ENCODE measurements at regions not wholly inside any gene's neighbourhood (a gene's known extent, or its start where the extent isn't known, plus 50 kb on each side); places are given as distances from the start of the nearest gene placed in this dataset.

GRCh38 chr13:58597552-58597951 lies 966.0 kb downstream of the PCDH17 start:
- H3K27me3 Mint-ChIP-seq (ENCODE audit: low read depth) = no peaks in the 10 kb centered on the region
- peaks cover 8 to 11% of the 10 kb centered on the region in 2 donors for H3K9me3 Mint-ChIP-seq
- DNase-seq (no peak), ATAC-seq (replicated peaks in 1 of 2) (no peak)
- no peak overlapping the region for H3K27ac Mint-ChIP-seq
- no peaks in the 10 kb centered on the region for H3K4me1 Mint-ChIP-seq (ENCODE audit: low read depth)
- H3K36me3 Mint-ChIP-seq (ENCODE audit: insufficient read depth in 2 of 2) = no peaks in the 10 kb centered on the region
- no peak overlapping the region for H3K4me3 Mint-ChIP-seq

GRCh38 chr13:58598241-58598640 lies 966.7 kb downstream of the PCDH17 start:
- Mint-ChIP-seq H3K36me3 (ENCODE audit: insufficient read depth in 2 of 2) (no peaks in the 10 kb centered on the region), H3K4me3 (no peak overlapping the region), H3K27ac (no peak overlapping the region), H3K9me3 (peaks cover 6 to 11% of the 10 kb centered on the region in 2 donors), H3K27me3 (ENCODE audit: low read depth) (no peaks in the 10 kb centered on the region), H3K4me1 (ENCODE audit: low read depth) (no peaks in the 10 kb centered on the region)
- no peak for ATAC-seq (replicated peaks in 1 of 2)
- no peak for DNase-seq

- Mint-ChIP-seq H3K27ac (no peak overlapping the region), H3K27me3 (ENCODE audit: low read depth) (no peaks in the 10 kb centered on the region), H3K4me3 (no peak overlapping the region), H3K4me1 (ENCODE audit: low read depth) (no peaks in the 10 kb centered on the region), H3K36me3 (ENCODE audit: insufficient read depth in 2 of 2) (peaks cover 0 to 6% of the 10 kb centered on the region in 2 donors), H3K9me3 (peaks cover 20 to 24% of the 10 kb centered on the region in 2 donors)
- DNase-seq (no peak), ATAC-seq (replicated peaks in 1 of 2) (no peak)
Measured at GRCh38 chr13:58611117-58611516, 979.6 kb downstream of the PCDH17 start.

- Mint-ChIP-seq H3K27ac (no peak overlapping the region), H3K9me3 (peaks cover 9 to 10% of the 10 kb centered on the region in 2 donors), H3K27me3 (ENCODE audit: low read depth) (no peaks in the 10 kb centered on the region), H3K4me1 (ENCODE audit: low read depth) (no peaks in the 10 kb centered on the region), H3K36me3 (ENCODE audit: insufficient read depth in 2 of 2) (no peaks in the 10 kb centered on the region), H3K4me3 (no peak overlapping the region)
- DNase-seq = no peak
- no peak for ATAC-seq (replicated peaks in 1 of 2)
Measured at GRCh38 chr13:58617880-58618665, 986.5 kb downstream of the PCDH17 start.

GRCh38 chr13:58619396-58620113 lies 988.0 kb downstream of the PCDH17 start:
- no peak for DNase-seq
- Mint-ChIP-seq H3K36me3 (ENCODE audit: insufficient read depth in 2 of 2) (no peaks in the 10 kb centered on the region), H3K4me3 (no peak overlapping the region), H3K27me3 (ENCODE audit: low read depth) (no peaks in the 10 kb centered on the region), H3K9me3 (peaks cover 0 to 12% of the 10 kb centered on the region in 2 donors), H3K4me1 (ENCODE audit: low read depth) (no peaks in the 10 kb centered on the region), H3K27ac (no peak overlapping the region)
- no peak for ATAC-seq (replicated peaks in 1 of 2)

GRCh38 chr13:58620176-58620575 lies 988.6 kb downstream of the PCDH17 start:
- H3K4me3 Mint-ChIP-seq = no peak overlapping the region
- H3K36me3 Mint-ChIP-seq (ENCODE audit: insufficient read depth in 2 of 2) = no peaks in the 10 kb centered on the region
- no peak for DNase-seq
- no peak for ATAC-seq (replicated peaks in 1 of 2)
- no peak overlapping the region for H3K27ac Mint-ChIP-seq
- no peaks in the 10 kb centered on the region for H3K4me1 Mint-ChIP-seq (ENCODE audit: low read depth)
- peaks cover 2 to 10% of the 10 kb centered on the region in 2 donors for H3K9me3 Mint-ChIP-seq
- H3K27me3 Mint-ChIP-seq (ENCODE audit: low read depth) = no peaks in the 10 kb centered on the region

- no peak for ATAC-seq (replicated peaks in 1 of 2)
- Mint-ChIP-seq H3K9me3 (peaks cover 14 to 15% of the 10 kb centered on the region in 2 donors), H3K36me3 (ENCODE audit: insufficient read depth in 2 of 2) (peaks cover 0 to 2% of the 10 kb centered on the region in 2 donors), H3K4me3 (no peak overlapping the region), H3K27me3 (ENCODE audit: low read depth) (no peaks in the 10 kb centered on the region), H3K4me1 (ENCODE audit: low read depth) (no peaks in the 10 kb centered on the region), H3K27ac (no peak overlapping the region)
- DNase-seq = no peak
Measured at GRCh38 chr13:58625703-58626389, 994.3 kb downstream of the PCDH17 start.

- no peaks in the 10 kb centered on the region for H3K27me3 Mint-ChIP-seq (ENCODE audit: low read depth)
- H3K9me3 Mint-ChIP-seq = peaks cover 8 to 14% of the 10 kb centered on the region in 2 donors
- DNase-seq (no peak), ATAC-seq (replicated peaks in 1 of 2) (no peak)
- no peaks in the 10 kb centered on the region for H3K4me1 Mint-ChIP-seq (ENCODE audit: low read depth)
- peaks cover 0 to 2% of the 10 kb centered on the region in 2 donors for H3K36me3 Mint-ChIP-seq (ENCODE audit: insufficient read depth in 2 of 2)
- H3K27ac Mint-ChIP-seq = no peak overlapping the region
- H3K4me3 Mint-ChIP-seq = no peak overlapping the region
Measured at GRCh38 chr13:58630794-58631193, 999.2 kb downstream of the PCDH17 start.

GRCh38 chr13:58633226-58633625 lies 1001.7 kb downstream of the PCDH17 start:
- Mint-ChIP-seq H3K27ac (no peak overlapping the region), H3K4me3 (no peak overlapping the region), H3K4me1 (ENCODE audit: low read depth) (no peaks in the 10 kb centered on the region), H3K36me3 (ENCODE audit: insufficient read depth in 2 of 2) (no peaks in the 10 kb centered on the region), H3K27me3 (ENCODE audit: low read depth) (no peaks in the 10 kb centered on the region), H3K9me3 (peaks cover 3 to 4% of the 10 kb centered on the region in 2 donors)
- no peak for ATAC-seq (replicated peaks in 1 of 2)
- DNase-seq = no peak

- Mint-ChIP-seq H3K4me3 (no peak overlapping the region), H3K36me3 (ENCODE audit: insufficient read depth in 2 of 2) (no peaks in the 10 kb centered on the region), H3K27ac (no peak overlapping the region), H3K4me1 (ENCODE audit: low read depth) (no peaks in the 10 kb centered on the region), H3K9me3 (peaks cover 4 to 8% of the 10 kb centered on the region in 2 donors), H3K27me3 (ENCODE audit: low read depth) (no peaks in the 10 kb centered on the region)
- ATAC-seq (replicated peaks in 1 of 2) (no peak), DNase-seq (no peak)
Measured at GRCh38 chr13:58655086-58655485, 1023.5 kb downstream of the PCDH17 start.

- Mint-ChIP-seq H3K36me3 (ENCODE audit: insufficient read depth in 2 of 2) (no peaks in the 10 kb centered on the region), H3K9me3 (peaks cover 6 to 7% of the 10 kb centered on the region in 2 donors), H3K27ac (no peak overlapping the region), H3K27me3 (ENCODE audit: low read depth) (no peaks in the 10 kb centered on the region), H3K4me1 (ENCODE audit: low read depth) (no peaks in the 10 kb centered on the region), H3K4me3 (no peak overlapping the region)
- DNase-seq = no peak
- no peak for ATAC-seq (replicated peaks in 1 of 2)
Measured at GRCh38 chr13:58660826-58661225, 1029.3 kb downstream of the PCDH17 start.

- no peaks in the 10 kb centered on the region for H3K4me1 Mint-ChIP-seq (ENCODE audit: low read depth)
- H3K36me3 Mint-ChIP-seq (ENCODE audit: insufficient read depth in 2 of 2) = peaks cover 0 to 2% of the 10 kb centered on the region in 2 donors
- no peak overlapping the region for H3K27ac Mint-ChIP-seq
- DNase-seq = no peak
- no peak for ATAC-seq (replicated peaks in 1 of 2)
- H3K4me3 Mint-ChIP-seq = no peak overlapping the region
- no peaks in the 10 kb centered on the region for H3K27me3 Mint-ChIP-seq (ENCODE audit: low read depth)
- peaks cover 2 to 4% of the 10 kb centered on the region in 2 donors for H3K9me3 Mint-ChIP-seq
Measured at GRCh38 chr13:58666331-58666730, 1034.8 kb downstream of the PCDH17 start.

GRCh38 chr13:58667096-58667495 lies 1035.6 kb downstream of the PCDH17 start:
- Mint-ChIP-seq H3K27ac (no peak overlapping the region), H3K4me1 (ENCODE audit: low read depth) (no peaks in the 10 kb centered on the region), H3K36me3 (ENCODE audit: insufficient read depth in 2 of 2) (peaks cover 0 to 2% of the 10 kb centered on the region in 2 donors), H3K4me3 (no peak overlapping the region), H3K27me3 (ENCODE audit: low read depth) (no peaks in the 10 kb centered on the region), H3K9me3 (peaks cover 2 to 4% of the 10 kb centered on the region in 2 donors)
- ATAC-seq (replicated peaks in 1 of 2) = no peak
- DNase-seq = no peak
